GM21515 (cell line): ENCODE measurements at regions not wholly inside any gene's neighbourhood (a gene's known extent, or its start where the extent isn't known, plus 50 kb on each side); places are given as distances from the start of the nearest gene placed in this dataset.
"Not testable (repeated sequence)": the region's sequence is repeated elsewhere in the genome, so short reads cannot be mapped to it uniquely, and the experiment has no call there.

Experiments used
- ATAC-seq: cut with Tn5 transposase; IDR thresholded peaks from one replicate; pipeline ENCODE4 v1.9.1; 2021; ENCODE audit not compliant: unreplicated experiment

DNA sequence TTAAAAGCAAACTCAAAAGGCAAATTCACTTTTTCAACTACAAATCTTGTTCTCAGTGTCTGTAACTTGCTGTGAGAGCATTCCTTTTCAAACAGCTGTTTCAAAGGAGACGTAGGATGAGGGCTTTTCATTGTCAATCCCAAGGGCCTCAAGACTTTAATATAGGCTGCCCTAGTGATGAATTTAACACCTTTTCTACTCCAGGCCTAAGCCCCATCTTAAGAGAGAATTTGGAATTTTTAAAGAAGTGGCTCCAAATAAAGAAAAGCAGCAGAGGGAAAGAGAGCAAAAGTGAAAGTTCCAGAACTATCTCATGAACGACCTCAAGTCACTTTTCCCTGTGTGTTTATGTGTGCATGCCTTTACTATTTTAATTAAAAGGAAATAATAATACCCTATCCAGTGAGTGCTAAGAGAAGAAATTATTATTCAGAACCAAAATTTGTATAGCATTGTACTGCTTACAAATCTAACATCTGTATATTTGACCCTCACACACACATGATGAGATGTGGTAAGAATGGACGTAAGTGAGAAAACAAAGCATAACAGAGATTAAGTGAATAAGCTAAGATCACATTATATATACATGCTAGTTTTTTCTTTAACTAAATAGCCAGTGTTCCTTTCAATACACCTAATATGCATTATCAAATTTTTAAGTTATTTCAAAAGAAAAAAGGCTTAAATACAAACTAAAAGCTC, 196.4 kb downstream of the VGLL3 start:
- no peak for ATAC-seq

- ATAC-seq, result no peak
Observed at GRCh38 chr3:86793786-86794185, 197.2 kb downstream of the VGLL3 start.

DNA sequence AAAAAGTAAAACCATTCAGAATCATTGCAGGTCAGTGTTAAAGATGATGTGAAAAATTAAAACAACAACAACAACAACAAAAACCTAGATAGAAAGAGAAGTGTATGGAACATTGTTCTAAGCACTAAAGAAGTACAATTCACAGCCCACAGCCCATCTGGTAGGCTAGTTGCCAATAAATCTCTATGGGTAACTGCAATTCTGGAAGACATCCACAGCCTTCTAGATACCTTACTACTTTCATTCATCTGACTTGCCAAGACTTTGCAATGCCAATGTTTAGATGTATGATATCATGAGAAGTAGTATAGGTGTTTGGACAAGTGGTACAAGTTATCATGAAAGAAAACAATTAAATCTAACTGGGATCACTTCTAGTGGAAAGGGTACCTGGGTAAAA, 198.6 kb downstream of the VGLL3 start:
- no peak for ATAC-seq

- no peak for ATAC-seq
Observed at GRCh38 chr3:86790884-86791549, 199.9 kb downstream of the VGLL3 start.

- no peak for ATAC-seq
Observed at GRCh38 chr3:86788371-86788770, 202.6 kb downstream of the VGLL3 start.

GRCh38 chr3:86787091-86787490, 203.9 kb downstream of the VGLL3 start:
- ATAC-seq, result no peak

DNA sequence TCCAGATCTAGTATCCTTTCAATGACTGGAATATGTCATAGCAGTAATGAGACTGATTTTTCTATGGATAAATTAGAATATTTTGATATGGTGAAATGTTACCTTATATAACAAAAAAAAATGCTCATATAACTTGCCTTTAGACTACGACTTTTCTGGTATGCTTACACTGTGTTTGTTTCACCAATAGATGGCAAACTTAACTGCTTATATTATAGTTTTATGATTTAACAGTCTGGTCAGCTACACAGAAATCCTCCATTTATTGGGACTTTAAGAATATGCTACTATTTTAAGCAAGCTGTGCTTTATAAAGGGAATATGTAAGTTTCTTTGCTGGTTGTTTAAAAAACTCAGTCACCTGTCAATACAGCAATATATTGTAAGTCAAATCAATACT, 205.6 kb downstream of the VGLL3 start:
- no peak for ATAC-seq

DNA sequence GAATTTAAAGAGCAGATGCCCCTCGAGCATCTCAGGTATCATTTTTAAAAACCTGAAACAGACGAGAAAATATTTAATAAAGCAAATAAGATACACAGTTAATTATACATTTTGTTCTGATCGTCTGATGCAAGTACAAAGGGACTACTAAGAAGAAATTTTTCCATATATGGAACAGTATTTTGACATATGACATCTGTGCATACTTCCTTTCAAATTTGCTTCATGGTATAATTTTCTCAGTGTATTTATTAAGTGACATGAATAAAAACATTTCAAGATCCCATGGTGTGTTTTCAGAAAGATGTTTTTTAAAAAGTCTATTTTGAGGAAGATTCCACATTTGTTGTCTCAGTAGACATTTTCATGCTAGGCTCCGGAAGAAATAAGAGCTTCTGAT, 208.1 kb downstream of the VGLL3 start:
- ATAC-seq, result no peak

DNA sequence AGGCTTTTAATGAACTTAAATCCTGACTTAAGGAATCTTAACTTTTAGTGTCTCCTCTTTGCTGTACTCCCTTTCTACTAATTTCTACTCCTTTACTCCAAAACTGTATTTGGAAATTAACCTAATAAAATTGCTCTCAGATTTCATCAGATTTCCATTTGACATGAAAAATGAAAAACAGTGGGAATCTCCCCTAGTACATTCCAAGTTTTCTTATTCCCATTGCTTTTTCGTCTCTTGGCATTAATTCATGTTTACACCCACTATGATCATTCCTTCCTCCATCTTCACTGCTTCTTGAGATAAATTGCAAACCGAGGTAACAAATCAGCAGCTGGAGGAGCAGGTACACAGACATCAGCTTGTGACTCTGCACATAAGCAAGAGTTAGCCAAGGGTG, 208.7 kb downstream of the VGLL3 start:
- no peak for ATAC-seq

DNA sequence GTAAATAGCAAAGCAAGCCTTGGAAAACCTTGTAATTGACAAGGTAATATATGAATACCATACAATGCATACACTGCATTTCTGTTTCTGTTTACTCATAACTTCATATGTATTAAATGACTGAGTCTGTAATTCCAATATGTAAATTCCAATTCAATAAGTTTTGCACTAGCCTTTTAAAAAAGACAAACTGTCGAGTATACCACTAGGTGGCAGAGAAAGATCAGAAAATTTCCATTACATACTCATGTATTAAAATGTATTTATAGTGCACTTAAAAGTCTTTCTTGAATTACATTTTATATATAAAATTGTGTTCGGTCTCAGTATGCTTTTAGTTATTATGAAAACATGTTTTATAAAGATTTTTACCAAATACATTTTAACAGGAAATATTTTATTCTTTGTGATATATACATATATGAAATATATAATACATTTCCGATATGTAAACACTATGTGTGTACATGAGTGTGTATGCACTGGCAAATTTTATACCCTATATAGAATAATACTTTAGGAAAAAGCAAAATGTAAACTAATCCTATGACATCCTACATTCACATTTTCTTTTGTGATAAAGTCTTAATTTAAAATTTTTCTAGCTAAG, 216.8 kb downstream of the VGLL3 start:
- ATAC-seq, result no peak

- ATAC-seq, result no peak
Observed at GRCh38 chr3:86772699-86773098, 218.2 kb downstream of the VGLL3 start.

GRCh38 chr3:86771741-86772512, 219.0 kb downstream of the VGLL3 start:
- ATAC-seq, result no peak

- no peak for ATAC-seq
Observed at GRCh38 chr3:86766331-86766730, 224.6 kb downstream of the VGLL3 start.

GRCh38 chr3:86757322-86758179, 233.4 kb downstream of the VGLL3 start:
- ATAC-seq, result not testable (repeated sequence)

GRCh38 chr3:86748015-86748414, 242.9 kb downstream of the VGLL3 start:
- ATAC-seq, result no peak

GRCh38 chr3:86744051-86744450, 246.9 kb downstream of the VGLL3 start:
- no peak for ATAC-seq

GRCh38 chr3:86743233-86743632, 247.7 kb downstream of the VGLL3 start:
- no peak for ATAC-seq

GRCh38 chr3:86740751-86741150, 250.2 kb downstream of the VGLL3 start:
- no peak for ATAC-seq

- ATAC-seq, result no peak
Observed at GRCh38 chr3:86739244-86739643, 251.7 kb downstream of the VGLL3 start.

GRCh38 chr3:86738684-86739083, 252.3 kb downstream of the VGLL3 start:
- ATAC-seq, result no peak

DNA sequence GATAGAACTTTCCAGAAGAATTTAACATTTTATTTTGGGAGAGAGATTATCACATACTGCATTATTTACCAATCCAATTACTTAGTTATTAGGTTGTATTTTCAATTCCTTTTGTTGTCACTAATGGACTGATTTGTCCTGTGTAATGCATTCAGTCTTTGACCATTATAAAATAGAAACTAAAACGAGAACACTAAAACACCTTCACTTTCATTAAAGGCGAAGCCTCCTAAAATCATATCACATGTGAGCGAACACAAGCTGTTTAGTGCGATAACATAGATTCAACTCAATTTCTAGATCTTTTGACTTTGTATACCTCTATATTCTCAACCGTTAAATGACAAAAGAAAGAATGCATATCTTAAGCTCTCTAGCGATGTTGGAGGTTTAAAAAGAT, 253.4 kb downstream of the VGLL3 start:
- ATAC-seq, result no peak
